Activated CD8-positive, alpha-beta T cell treated with anti-CD3 and anti-CD28 coated beads for 36 hours (primary cell): ENCODE measurements at regions not wholly inside any gene's neighbourhood (a gene's known extent, or its start where the extent isn't known, plus 50 kb on each side); places are given as distances from the start of the nearest gene placed in this dataset.

Experiments
- ATAC-seq: fragments of 200-7000 bp; cut with Tn5 transposase; one replicate; pipeline ENCODE4 v1.10.0; 2021; ENCODE audit warnings: mild to moderate bottlenecking, moderate library complexity
- CTCF ChIA-PET: fragments of 350-600 bp; sonication (Branson Sonifier 250); formaldehyde crosslinking; loops from one replicate; lab custom pipeline; 2021; ENCODE audit warnings: antibody characterized with exemption; lab: Charles Lee
- POLR2A ChIA-PET: fragments of 350-600 bp; sonication (Branson Sonifier 250); formaldehyde crosslinking; loops from one replicate; lab custom pipeline; 2021; ENCODE audit warnings: antibody characterized with exemption; lab: Charles Lee
- DNase-seq: peaks from one replicate; pipeline ENCODE4 v3.0.0-alpha.2; 2020
- H3K27ac Mint-ChIP-seq: one replicate; pipeline ENCODE4 v1.8.0; 2021; ENCODE audit warnings: mild to moderate bottlenecking, mixed read lengths
- H3K27me3 Mint-ChIP-seq: one replicate; pipeline ENCODE4 v1.8.0; 2021; ENCODE audit warnings: mixed read lengths
- H3K36me3 Mint-ChIP-seq: one replicate; pipeline ENCODE4 v1.8.0; 2021; ENCODE audit warnings: low read depth, mixed read lengths
- H3K4me1 Mint-ChIP-seq: one replicate; pipeline ENCODE4 v1.8.0; 2021; ENCODE audit warnings: low read depth, mixed read lengths
- H3K4me3 Mint-ChIP-seq: one replicate; pipeline ENCODE4 v1.8.0; 2021; ENCODE audit warnings: mild to moderate bottlenecking, moderate library complexity, mixed read lengths
- H3K9me3 Mint-ChIP-seq: one replicate; pipeline ENCODE4 v1.8.0; 2021; ENCODE audit warnings: mixed read lengths
- intact Hi-C: fragments of 100-400 bp; cut with micrococcal nuclease; formaldehyde crosslinking; loops from one replicate; pipeline ENCODE4 v1.10.0; 2022
- TF ChIP-seq, protein P1 (sequence below): fragments of 200-600 bp; IDR thresholded peaks from one replicate; pipeline ENCODE4 v1.8.0; 2022; ENCODE audit warnings: antibody characterized with exemption, mild to moderate bottlenecking

DNA sequence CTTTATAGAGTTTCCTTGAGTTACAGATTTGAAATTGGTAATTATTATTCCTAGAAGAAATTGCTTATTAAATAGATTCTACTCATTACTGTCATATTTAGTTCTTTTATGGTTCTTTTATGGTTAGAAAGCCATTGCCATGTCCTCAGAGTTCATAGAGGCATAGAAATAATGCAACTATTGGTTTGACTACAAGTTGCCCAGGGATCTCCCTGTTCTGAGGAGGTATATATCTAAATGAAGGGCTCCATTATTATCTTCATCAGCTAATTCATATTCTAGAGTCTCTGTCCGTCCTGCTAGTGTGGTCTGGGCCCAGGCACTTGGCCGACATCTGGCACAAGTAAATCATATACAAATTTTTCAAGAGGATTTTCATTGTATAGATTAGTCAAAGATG lies 535.7 kb downstream of the PPP4R3C start:
- ChIA-PET POLR2A (no interaction called here), CTCF (no interaction called here)
- intact Hi-C loops: no loop called here
- ATAC-seq: no peak
- Mint-ChIP-seq H3K4me3 (no peak overlapping the region), H3K36me3 (no peaks in the 10 kb centered on the region), H3K4me1 (no peaks in the 10 kb centered on the region), H3K27ac (no peak overlapping the region), H3K27me3 (no peaks in the 10 kb centered on the region), H3K9me3 (no peaks in the 10 kb centered on the region)
- no peak for DNase-seq
- TF ChIP-seq, protein P1, sequence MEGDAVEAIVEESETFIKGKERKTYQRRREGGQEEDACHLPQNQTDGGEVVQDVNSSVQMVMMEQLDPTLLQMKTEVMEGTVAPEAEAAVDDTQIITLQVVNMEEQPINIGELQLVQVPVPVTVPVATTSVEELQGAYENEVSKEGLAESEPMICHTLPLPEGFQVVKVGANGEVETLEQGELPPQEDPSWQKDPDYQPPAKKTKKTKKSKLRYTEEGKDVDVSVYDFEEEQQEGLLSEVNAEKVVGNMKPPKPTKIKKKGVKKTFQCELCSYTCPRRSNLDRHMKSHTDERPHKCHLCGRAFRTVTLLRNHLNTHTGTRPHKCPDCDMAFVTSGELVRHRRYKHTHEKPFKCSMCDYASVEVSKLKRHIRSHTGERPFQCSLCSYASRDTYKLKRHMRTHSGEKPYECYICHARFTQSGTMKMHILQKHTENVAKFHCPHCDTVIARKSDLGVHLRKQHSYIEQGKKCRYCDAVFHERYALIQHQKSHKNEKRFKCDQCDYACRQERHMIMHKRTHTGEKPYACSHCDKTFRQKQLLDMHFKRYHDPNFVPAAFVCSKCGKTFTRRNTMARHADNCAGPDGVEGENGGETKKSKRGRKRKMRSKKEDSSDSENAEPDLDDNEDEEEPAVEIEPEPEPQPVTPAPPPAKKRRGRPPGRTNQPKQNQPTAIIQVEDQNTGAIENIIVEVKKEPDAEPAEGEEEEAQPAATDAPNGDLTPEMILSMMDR: no peak

DNA sequence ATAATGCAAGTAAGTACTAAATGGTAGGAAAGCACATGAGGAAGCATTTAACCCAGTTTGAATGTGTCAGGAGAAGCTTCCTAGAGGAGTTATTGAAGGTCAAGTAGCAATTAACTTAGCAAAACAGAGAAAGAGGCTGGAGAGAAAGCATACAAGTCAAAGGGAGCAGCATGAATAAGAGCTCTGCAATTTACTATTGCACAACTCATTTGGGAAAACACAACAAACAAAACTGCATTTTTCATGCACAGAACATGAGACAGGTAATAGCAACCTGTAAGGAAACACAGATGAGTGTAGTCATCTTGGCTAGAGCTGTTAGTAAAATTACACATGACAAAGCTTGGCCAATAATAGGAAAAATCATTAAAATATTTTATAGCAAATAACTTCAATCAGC lies 538.1 kb downstream of the PPP4R3C start:
- intact Hi-C loops: no loop called here
- H3K27ac Mint-ChIP-seq: no peak overlapping the region
- no peaks in the 10 kb centered on the region for H3K4me1 Mint-ChIP-seq
- ChIA-PET CTCF (no interaction called here), POLR2A (no interaction called here)
- no peaks in the 10 kb centered on the region for H3K9me3 Mint-ChIP-seq
- DNase-seq (no peak), ATAC-seq (no peak)
- no peak overlapping the region for H3K4me3 Mint-ChIP-seq
- TF ChIP-seq, protein P1: no peak
- no peaks in the 10 kb centered on the region for H3K36me3 Mint-ChIP-seq
- H3K27me3 Mint-ChIP-seq: no peaks in the 10 kb centered on the region

DNA sequence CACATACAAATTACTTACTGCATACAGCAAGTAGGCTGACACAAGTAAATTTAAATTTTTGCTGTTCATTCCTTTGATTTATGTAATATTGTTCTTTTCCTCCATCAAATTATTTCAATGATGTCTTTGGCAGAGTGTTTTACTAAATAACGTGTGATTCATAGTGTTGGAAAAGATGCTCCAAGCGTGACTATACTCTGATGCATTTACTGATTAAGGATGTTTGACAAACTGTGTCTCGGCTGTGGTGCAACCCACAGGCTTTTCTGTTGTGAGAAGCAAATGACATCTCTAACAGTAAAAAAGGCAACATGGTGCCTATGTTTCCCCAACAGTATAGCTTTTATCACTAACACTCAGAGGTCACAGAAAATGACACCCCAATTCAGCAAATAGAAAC lies 540.9 kb downstream of the PPP4R3C start:
- DNase-seq (no peak), ATAC-seq (no peak)
- Mint-ChIP-seq H3K27ac (no peak overlapping the region), H3K27me3 (no peaks in the 10 kb centered on the region), H3K36me3 (no peaks in the 10 kb centered on the region), H3K9me3 (no peaks in the 10 kb centered on the region), H3K4me1 (no peaks in the 10 kb centered on the region), H3K4me3 (no peak overlapping the region)
- TF ChIP-seq, protein P1: no peak
- intact Hi-C loops: no loop called here
- ChIA-PET CTCF (no interaction called here), POLR2A (no interaction called here)

DNA sequence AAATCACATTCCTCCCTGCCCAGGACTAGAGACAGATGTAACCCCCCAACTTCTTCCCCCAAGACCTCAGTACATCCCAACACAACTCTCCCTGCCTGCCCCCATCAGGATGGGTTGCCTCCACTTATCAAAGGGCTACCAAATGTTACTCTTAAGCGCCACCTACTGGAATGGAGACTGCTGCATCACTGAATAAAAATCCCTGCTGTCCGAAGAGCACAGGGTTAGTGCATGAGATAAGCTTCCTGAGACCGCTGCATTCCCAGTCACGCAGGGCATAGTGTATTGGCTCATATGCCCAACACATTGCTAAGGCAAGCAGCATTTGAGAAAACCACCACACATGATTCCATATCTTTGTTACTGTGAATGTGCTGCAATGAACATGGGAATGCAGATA lies 544.5 kb downstream of the PPP4R3C start:
- Mint-ChIP-seq H3K4me3 (no peak overlapping the region), H3K27ac (no peak overlapping the region), H3K9me3 (no peaks in the 10 kb centered on the region), H3K27me3 (no peaks in the 10 kb centered on the region), H3K4me1 (no peaks in the 10 kb centered on the region), H3K36me3 (no peaks in the 10 kb centered on the region)
- intact Hi-C loops: no loop called here
- POLR2A ChIA-PET: no interaction called here
- CTCF ChIA-PET: no interaction called here
- DNase-seq: no peak
- no peak for ATAC-seq
- TF ChIP-seq, protein P1: no peak

DNA sequence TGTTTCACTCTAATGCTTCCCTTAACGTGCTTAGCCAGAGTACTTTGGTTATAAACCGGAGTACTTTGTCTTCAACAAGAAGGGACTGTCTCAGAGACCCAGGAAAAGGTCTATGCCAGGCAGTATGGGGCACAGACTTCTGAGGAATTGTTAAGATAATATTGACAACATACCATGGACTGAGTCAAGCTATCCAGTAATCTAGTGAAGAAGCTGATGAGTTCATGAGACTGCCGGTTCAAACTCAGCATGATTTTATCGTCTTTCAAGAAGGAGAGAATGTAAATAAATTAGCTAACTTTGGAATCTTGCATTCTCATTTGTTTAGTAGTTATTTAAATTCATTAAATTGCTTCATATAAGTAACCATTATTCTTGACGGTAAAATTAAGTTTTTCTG lies 546.1 kb downstream of the PPP4R3C start:
- ChIA-PET CTCF (no interaction called here), POLR2A (no interaction called here)
- Mint-ChIP-seq H3K36me3 (no peaks in the 10 kb centered on the region), H3K4me3 (no peak overlapping the region), H3K4me1 (no peaks in the 10 kb centered on the region), H3K9me3 (no peaks in the 10 kb centered on the region), H3K27ac (no peak overlapping the region), H3K27me3 (no peaks in the 10 kb centered on the region)
- DNase-seq: no peak
- intact Hi-C loops: no loop called here
- ATAC-seq: no peak
- TF ChIP-seq, protein P1: no peak
